Liver (tissue), 8 donors: ENCODE measurements at regions not wholly inside any gene's neighbourhood (a gene's known extent, or its start where the extent isn't known, plus 50 kb on each side); places are given as distances from the start of the nearest gene placed in this dataset.

Source experiments
- DNase-seq: peaks from one replicate; pipeline ENCODE4 v3.0.0-alpha.2; 2017; ENCODE audit warnings: low spot score
- H3K27ac ChIP-seq, 2 donors: one replicate each; pipeline ENCODE4 v1.7.0; 2013; ENCODE audit warnings: inconsistent platforms in 2 of 2, low read length in 2 of 2, control low read depth in 1 of 2, low read depth in 1 of 2, mild to moderate bottlenecking in 1 of 2
- H3K27me3 ChIP-seq, 4 donors: one replicate each; pipeline versions ENCODE4 v1.6.1 to v1.7.0; 2013; ENCODE audit warnings: low read length in 3 of 4, inconsistent platforms in 1 of 4, mild to moderate bottlenecking in 1 of 4, moderate library complexity in 1 of 4; ENCODE audit not compliant: control insufficient read depth in 4 of 4, insufficient read depth in 4 of 4
- H3K36me3 ChIP-seq, 4 donors: one replicate each; pipeline versions ENCODE4 v1.6.1 to v1.7.0; 2013; ENCODE audit warnings: low read length in 3 of 4, mild to moderate bottlenecking in 3 of 4, low read depth in 1 of 4, moderate library complexity in 1 of 4; ENCODE audit not compliant: control insufficient read depth in 4 of 4, insufficient read depth in 3 of 4
- H3K4me1 ChIP-seq, 4 donors: one replicate each; pipeline versions ENCODE4 v1.6.1 to v1.7.0; 2013; ENCODE audit warnings: low read length in 3 of 4, mild to moderate bottlenecking in 3 of 4, moderate library complexity in 1 of 4; ENCODE audit not compliant: control insufficient read depth in 4 of 4, insufficient read depth in 4 of 4
- H3K4me3 ChIP-seq, 3 donors: one replicate each; pipeline versions ENCODE4 v1.6.1 to v1.7.0; 2013; ENCODE audit warnings: low read length in 3 of 3, control low read depth in 1 of 3, low read depth in 1 of 3, mild to moderate bottlenecking in 1 of 3
- H3K9ac ChIP-seq, 2 donors: one replicate each; pipeline ENCODE4 v1.7.0; 2013; ENCODE audit warnings: low read length in 2 of 2, mild to moderate bottlenecking in 2 of 2, moderate library complexity in 2 of 2, control low read depth in 1 of 2, low read depth in 1 of 2
- H3K9me3 ChIP-seq, 4 donors: one replicate each; pipeline versions ENCODE4 v1.6.1 to v1.7.0; 2013; ENCODE audit warnings: low read length in 3 of 4; ENCODE audit not compliant: control insufficient read depth in 4 of 4
- EGR1 ChIP-seq, 2 donors: IDR thresholded peaks; 2 replicates each; pipeline ENCODE4 v1.6.1; 2016 to 2018; ENCODE audit warnings: antibody characterized with exemption in 2 of 2, low read depth in 2 of 2
- FOXA1 ChIP-seq: IDR thresholded peaks from 2 replicates; pipeline ENCODE4 v1.6.1; 2016; ENCODE audit warnings: antibody characterized with exemption
- FOXA2 ChIP-seq: IDR thresholded peaks from 2 replicates; pipeline ENCODE4 v1.6.1; 2016; ENCODE audit warnings: antibody characterized with exemption
- GABPA ChIP-seq, 2 donors: IDR thresholded peaks in 1 of 2; conservative IDR thresholded peaks in 1 of 2; 2 replicates each; pipeline ENCODE4 v1.6.1; 2016; ENCODE audit warnings: antibody characterized with exemption in 2 of 2, mild to moderate bottlenecking in 1 of 2, moderate library complexity in 1 of 2
- HNF4A ChIP-seq, 2 donors: conservative IDR thresholded peaks; 2 replicates each; pipeline ENCODE4 v1.6.1; 2016; ENCODE audit warnings: antibody characterized with exemption in 2 of 2, mild to moderate bottlenecking in 2 of 2
- HNF4G ChIP-seq: IDR thresholded peaks from 2 replicates; pipeline ENCODE4 v1.6.1; 2016; ENCODE audit warnings: antibody characterized with exemption
- NR2F2 ChIP-seq: IDR thresholded peaks from 2 replicates; pipeline ENCODE4 v1.6.1; 2016; ENCODE audit warnings: antibody characterized with exemption
- RAD21 ChIP-seq, 2 donors: IDR thresholded peaks; 2 replicates each; pipeline ENCODE4 v1.6.1; 2016; ENCODE audit warnings: antibody characterized with exemption in 2 of 2, mild to moderate bottlenecking in 2 of 2
- RXRA ChIP-seq, 2 donors: IDR thresholded peaks; 2 replicates each; pipeline ENCODE4 v1.6.1; 2017 to 2018; ENCODE audit warnings: antibody characterized with exemption in 2 of 2, mild to moderate bottlenecking in 1 of 2
- SP1 ChIP-seq: IDR thresholded peaks from 2 replicates; pipeline ENCODE4 v1.6.1; 2018; ENCODE audit warnings: antibody characterized with exemption, mild to moderate bottlenecking
- TAF1 ChIP-seq: conservative IDR thresholded peaks from 2 replicates; pipeline ENCODE4 v1.6.1; 2016; ENCODE audit warnings: antibody characterized with exemption, mild to moderate bottlenecking
- YY1 ChIP-seq: IDR thresholded peaks from 2 replicates; pipeline ENCODE4 v1.6.1; 2016; ENCODE audit warnings: antibody characterized with exemption, mild to moderate bottlenecking
- ZBTB33 ChIP-seq: IDR thresholded peaks from 2 replicates; pipeline ENCODE4 v1.6.1; 2016; ENCODE audit warnings: antibody characterized with exemption
- WGBS: extraction: QIAGEN DNeasy Blood & Tissue Kit; methylation state at CpG from one replicate; pipeline ENCODE4 v1.1.7; 2013; 5-methylcytosine and 5-hydroxymethylcytosine counted together
- TF ChIP-seq, protein P1 (sequence below): fragments of 150-350 bp; IDR thresholded peaks from 2 replicates; pipeline ENCODE4 v1.5.1; 2017; ENCODE audit warnings: improper control_type of control experiment, low read depth, low read length; ENCODE audit not compliant: missing input control
- TF ChIP-seq, protein P2 (sequence below): IDR thresholded peaks from 2 replicates; pipeline ENCODE4 v1.6.1; 2016; ENCODE audit warnings: antibody characterized with exemption
- TF ChIP-seq, protein P3 (sequence below): IDR thresholded peaks from 2 replicates; pipeline ENCODE4 v1.6.1; 2016; ENCODE audit warnings: antibody characterized with exemption
- donor health status: healthy.
- donor health status: healthy.
- donor health status: healthy.
- donor health status: healthy.
- donor health status: healthy.

- no peaks in the 10 kb centered on the region for H3K36me3 ChIP-seq
- H3K4me1 ChIP-seq: peaks cover 0 to 6% (median 3%) of the 10 kb centered on the region in 4 donors
- no peaks in the 10 kb centered on the region for H3K9me3 ChIP-seq
- no peak for DNase-seq
- WGBS: 83% methylated on average over 13 of the region's 13 CpGs
- no peak overlapping the region for H3K27ac ChIP-seq
- H3K27me3 ChIP-seq: no peaks in the 10 kb centered on the region
- TF ChIP-seq RAD21 (IDR thresholded peaks at IDR 0.05) (no peak), SP1 (no peak), ZBTB33 (no peak), RXRA (IDR thresholded peaks at IDR 0.05) (no peak), NR2F2 (no peak)
- no peak overlapping the region for H3K4me3 ChIP-seq
- H3K9ac ChIP-seq: no peak overlapping the region
These were observed 155.2 kb upstream of the PTPN1 start for GRCh38 chr20:50354721-50355589.

GRCh38 chr20:50355590-50356524 is 154.3 kb upstream of the PTPN1 start:
- H3K27ac ChIP-seq: no peak overlapping the region
- WGBS: 85% methylated on average over 12 of the region's 12 CpGs
- DNase-seq: no peak

GRCh38 chr20:50356525-50356885 is 153.7 kb upstream of the PTPN1 start:
- WGBS: 82% methylated on average over 14 of the region's 14 CpGs
- peaks cover 0 to 6% (median 3%) of the 10 kb centered on the region in 4 donors for H3K4me1 ChIP-seq
- H3K27me3 ChIP-seq: no peaks in the 10 kb centered on the region
- no peaks in the 10 kb centered on the region for H3K36me3 ChIP-seq
- H3K4me3 ChIP-seq: no peak overlapping the region
- no peak for DNase-seq
- no peak overlapping the region for H3K27ac ChIP-seq
- no peaks in the 10 kb centered on the region for H3K9me3 ChIP-seq
- H3K9ac ChIP-seq: no peak overlapping the region
- no peak for TF ChIP-seq GABPA (IDR thresholded peaks at IDR 0.05 in 1 of 2, conservative IDR thresholded peaks at IDR 0.05 in 1 of 2)
- no peak for TF ChIP-seq YY1
- TF ChIP-seq RAD21 (IDR thresholded peaks at IDR 0.05): no peak
- TF ChIP-seq, protein P1, sequence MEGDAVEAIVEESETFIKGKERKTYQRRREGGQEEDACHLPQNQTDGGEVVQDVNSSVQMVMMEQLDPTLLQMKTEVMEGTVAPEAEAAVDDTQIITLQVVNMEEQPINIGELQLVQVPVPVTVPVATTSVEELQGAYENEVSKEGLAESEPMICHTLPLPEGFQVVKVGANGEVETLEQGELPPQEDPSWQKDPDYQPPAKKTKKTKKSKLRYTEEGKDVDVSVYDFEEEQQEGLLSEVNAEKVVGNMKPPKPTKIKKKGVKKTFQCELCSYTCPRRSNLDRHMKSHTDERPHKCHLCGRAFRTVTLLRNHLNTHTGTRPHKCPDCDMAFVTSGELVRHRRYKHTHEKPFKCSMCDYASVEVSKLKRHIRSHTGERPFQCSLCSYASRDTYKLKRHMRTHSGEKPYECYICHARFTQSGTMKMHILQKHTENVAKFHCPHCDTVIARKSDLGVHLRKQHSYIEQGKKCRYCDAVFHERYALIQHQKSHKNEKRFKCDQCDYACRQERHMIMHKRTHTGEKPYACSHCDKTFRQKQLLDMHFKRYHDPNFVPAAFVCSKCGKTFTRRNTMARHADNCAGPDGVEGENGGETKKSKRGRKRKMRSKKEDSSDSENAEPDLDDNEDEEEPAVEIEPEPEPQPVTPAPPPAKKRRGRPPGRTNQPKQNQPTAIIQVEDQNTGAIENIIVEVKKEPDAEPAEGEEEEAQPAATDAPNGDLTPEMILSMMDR: no peak
- no peak for TF ChIP-seq TAF1
- TF ChIP-seq FOXA2: no peak
- TF ChIP-seq EGR1 (IDR thresholded peaks at IDR 0.05; ENCODE audit: low read depth in 2 of 2): no peak
- no peak for TF ChIP-seq NR2F2
- TF ChIP-seq, protein P2, sequence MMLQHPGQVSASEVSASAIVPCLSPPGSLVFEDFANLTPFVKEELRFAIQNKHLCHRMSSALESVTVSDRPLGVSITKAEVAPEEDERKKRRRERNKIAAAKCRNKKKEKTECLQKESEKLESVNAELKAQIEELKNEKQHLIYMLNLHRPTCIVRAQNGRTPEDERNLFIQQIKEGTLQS: no peak
- TF ChIP-seq, protein P3, sequence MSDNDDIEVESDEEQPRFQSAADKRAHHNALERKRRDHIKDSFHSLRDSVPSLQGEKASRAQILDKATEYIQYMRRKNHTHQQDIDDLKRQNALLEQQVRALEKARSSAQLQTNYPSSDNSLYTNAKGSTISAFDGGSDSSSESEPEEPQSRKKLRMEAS: no peak
- no peak for TF ChIP-seq SP1
- TF ChIP-seq FOXA1: no peak
- no peak for TF ChIP-seq HNF4A (conservative IDR thresholded peaks at IDR 0.05)
- no peak for TF ChIP-seq HNF4G
- TF ChIP-seq RXRA (IDR thresholded peaks at IDR 0.05): no peak

More at GRCh38 chr20:50355590-50356524, 154.3 kb upstream of the PTPN1 start:
- no peaks in the 10 kb centered on the region for H3K27me3 ChIP-seq
- no peak overlapping the region for H3K9ac ChIP-seq
- H3K4me3 ChIP-seq: no peak overlapping the region
- H3K9me3 ChIP-seq: no peaks in the 10 kb centered on the region
- TF ChIP-seq EGR1 (IDR thresholded peaks at IDR 0.05; ENCODE audit: low read depth in 2 of 2) (no peak), ZBTB33 (no peak), RXRA (IDR thresholded peaks at IDR 0.05) (no peak)
- peaks cover 0 to 6% (median 3%) of the 10 kb centered on the region in 4 donors for H3K4me1 ChIP-seq
- no peaks in the 10 kb centered on the region for H3K36me3 ChIP-seq
